ENCODE measurements at regions not wholly inside any gene's neighbourhood (a gene's known extent, or its start where the extent isn't known, plus 50 kb on each side); places are given as distances from the start of the nearest gene placed in this dataset.

DNA sequence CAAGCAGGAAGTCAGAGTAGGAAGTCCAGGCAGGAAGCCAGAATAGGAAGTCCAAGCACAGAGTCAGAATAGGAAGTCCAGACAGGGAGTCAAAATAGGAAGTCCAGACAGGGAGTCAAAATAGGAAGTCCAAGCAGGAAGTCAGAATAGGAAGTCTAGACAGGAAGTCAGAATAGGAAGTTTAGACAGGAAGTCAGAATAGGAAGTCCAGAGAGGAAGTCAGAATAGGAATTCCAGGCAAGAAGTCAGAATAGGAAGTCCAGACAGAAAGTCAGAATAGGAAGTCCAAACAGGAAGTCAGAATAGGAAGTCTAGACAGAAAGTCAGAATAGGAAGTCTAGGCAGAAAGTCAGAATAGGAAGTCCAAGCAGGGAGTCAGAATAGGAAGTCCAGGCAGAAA, 105.3 kb upstream of the C16orf82 start:
- POLR2A ChIA-PET = no interaction called here
- Mint-ChIP-seq H3K27ac (peak overlapping the region in 2 of 8 donors; percentile 26 to 68), H3K4me1 (peaks cover 0 to 7% (median 0%) of the 10 kb centered on the region in 3 donors), H3K9me3 (peaks cover 0 to 2% (median 0%) of the 10 kb centered on the region in 5 donors), H3K4me3 (no peak overlapping the region), H3K27me3 (peaks cover 12 to 25% of the 10 kb centered on the region in 2 donors), H3K36me3 (no peaks in the 10 kb centered on the region)
- Histone ChIP-seq H3K36me3 (ENCODE audit: insufficient read depth, low read length) (no peaks in the 10 kb centered on the region), H3K27ac (ENCODE audit: low read depth, low read length) (no peak overlapping the region), H3K4me1 (ENCODE audit: insufficient read depth, low read length) (no peaks in the 10 kb centered on the region), H3K4me3 (ENCODE audit: low read length) (no peak overlapping the region), H3K27me3 (ENCODE audit: insufficient read depth, low read length, poor library complexity, severe bottlenecking) (no peaks in the 10 kb centered on the region), H3K9me3 (ENCODE audit: low read length) (no peaks in the 10 kb centered on the region)
- no peak for DNase-seq
- CTCF ChIA-PET = no interaction called here

- CTCF ChIA-PET = no interaction called here
- POLR2A ChIA-PET = no interaction called here
- Histone ChIP-seq H3K36me3 (ENCODE audit: insufficient read depth, low read length) (no peaks in the 10 kb centered on the region), H3K27ac (ENCODE audit: low read depth, low read length) (no peak overlapping the region), H3K4me3 (ENCODE audit: low read length) (no peak overlapping the region), H3K27me3 (ENCODE audit: insufficient read depth, low read length, poor library complexity, severe bottlenecking) (no peaks in the 10 kb centered on the region), H3K4me1 (ENCODE audit: insufficient read depth, low read length) (no peaks in the 10 kb centered on the region), H3K9me3 (ENCODE audit: low read length) (no peaks in the 10 kb centered on the region)
- Mint-ChIP-seq H3K4me1 (peaks cover 0 to 7% (median 0%) of the 10 kb centered on the region in 3 donors), H3K4me3 (no peak overlapping the region), H3K36me3 (no peaks in the 10 kb centered on the region), H3K9me3 (peaks cover 0 to 2% (median 0%) of the 10 kb centered on the region in 5 donors), H3K27me3 (peaks cover 9 to 16% of the 10 kb centered on the region in 2 donors), H3K27ac (no peak overlapping the region)
- no peak for DNase-seq
Measured at GRCh38 chr16:26963109-26963508, 103.6 kb upstream of the C16orf82 start.

- Mint-ChIP-seq H3K9me3 (no peaks in the 10 kb centered on the region), H3K4me1 (no peaks in the 10 kb centered on the region), H3K4me3 (no peak overlapping the region), H3K27me3 (peaks cover 7 to 8% of the 10 kb centered on the region in 2 donors), H3K36me3 (no peaks in the 10 kb centered on the region), H3K27ac (no peak overlapping the region)
- H3K36me3 ChIP-seq (ENCODE audit: insufficient read depth, low read length) = no peaks in the 10 kb centered on the region
- no peaks in the 10 kb centered on the region for H3K4me1 ChIP-seq (ENCODE audit: insufficient read depth, low read length)
- H3K27ac ChIP-seq (ENCODE audit: low read depth, low read length) = no peak overlapping the region
- ChIA-PET CTCF (no interaction called here), POLR2A (no interaction called here)
- no peak for DNase-seq
- no peaks in the 10 kb centered on the region for H3K9me3 ChIP-seq (ENCODE audit: low read length)
- H3K4me3 ChIP-seq (ENCODE audit: low read length) = no peak overlapping the region
- no peaks in the 10 kb centered on the region for H3K27me3 ChIP-seq (ENCODE audit: insufficient read depth, low read length, poor library complexity, severe bottlenecking)
Measured at GRCh38 chr16:26969589-26970231, 97.0 kb upstream of the C16orf82 start.

DNA sequence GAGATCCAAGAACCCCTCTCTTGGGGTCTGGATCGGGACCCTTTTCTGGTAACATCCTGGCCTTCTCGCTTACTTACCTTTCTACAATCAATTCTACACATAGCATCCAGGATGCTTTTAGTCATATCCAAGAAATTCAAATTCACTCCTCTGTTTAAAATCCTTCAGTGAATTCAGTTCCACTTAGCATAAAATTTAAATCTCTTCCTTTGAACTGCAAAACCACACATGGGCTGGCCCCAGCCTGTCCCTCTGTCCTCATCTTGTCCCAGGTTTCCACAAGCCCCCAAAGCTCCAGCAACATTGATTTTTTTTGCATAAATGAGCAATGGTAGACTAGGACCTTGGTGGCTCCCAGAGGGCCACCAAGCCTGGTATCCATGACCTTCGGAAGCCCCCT, 96.4 kb upstream of the C16orf82 start:
- POLR2A ChIA-PET = no interaction called here
- Histone ChIP-seq H3K4me1 (ENCODE audit: insufficient read depth, low read length) (no peaks in the 10 kb centered on the region), H3K4me3 (ENCODE audit: low read length) (no peak overlapping the region), H3K36me3 (ENCODE audit: insufficient read depth, low read length) (no peaks in the 10 kb centered on the region), H3K27ac (ENCODE audit: low read depth, low read length) (no peak overlapping the region), H3K9me3 (ENCODE audit: low read length) (no peaks in the 10 kb centered on the region), H3K27me3 (ENCODE audit: insufficient read depth, low read length, poor library complexity, severe bottlenecking) (no peaks in the 10 kb centered on the region)
- H3K9me3 Mint-ChIP-seq = no peaks in the 10 kb centered on the region
- peaks cover 7 to 10% of the 10 kb centered on the region in 2 donors for H3K27me3 Mint-ChIP-seq
- CTCF ChIA-PET = no interaction called here
- H3K36me3 Mint-ChIP-seq = no peaks in the 10 kb centered on the region
- DNase-seq = no peak
- no peaks in the 10 kb centered on the region for H3K4me1 Mint-ChIP-seq
- H3K4me3 Mint-ChIP-seq = no peak overlapping the region
- H3K27ac Mint-ChIP-seq = no peak overlapping the region

- H3K4me3 ChIP-seq (ENCODE audit: low read length) = no peak overlapping the region
- Mint-ChIP-seq H3K36me3 (no peaks in the 10 kb centered on the region), H3K27me3 (peaks cover 17 to 24% of the 10 kb centered on the region in 2 donors), H3K9me3 (peaks cover 0 to 2% (median 0%) of the 10 kb centered on the region in 5 donors), H3K27ac (no peak overlapping the region), H3K4me1 (no peaks in the 10 kb centered on the region), H3K4me3 (no peak overlapping the region)
- H3K4me1 ChIP-seq (ENCODE audit: insufficient read depth, low read length) = no peaks in the 10 kb centered on the region
- H3K27ac ChIP-seq (ENCODE audit: low read depth, low read length) = no peak overlapping the region
- no peaks in the 10 kb centered on the region for H3K36me3 ChIP-seq (ENCODE audit: insufficient read depth, low read length)
- ChIA-PET CTCF (no interaction called here), POLR2A (no interaction called here)
- H3K9me3 ChIP-seq (ENCODE audit: low read length) = no peaks in the 10 kb centered on the region
- DNase-seq = no peak
- H3K27me3 ChIP-seq (ENCODE audit: insufficient read depth, low read length, poor library complexity, severe bottlenecking) = no peaks in the 10 kb centered on the region
Measured at GRCh38 chr16:26976873-26977272, 89.9 kb upstream of the C16orf82 start.

GRCh38 chr16:26981266-26981938, 85.3 kb upstream of the C16orf82 start:
- POLR2A ChIA-PET = no interaction called here

DNA sequence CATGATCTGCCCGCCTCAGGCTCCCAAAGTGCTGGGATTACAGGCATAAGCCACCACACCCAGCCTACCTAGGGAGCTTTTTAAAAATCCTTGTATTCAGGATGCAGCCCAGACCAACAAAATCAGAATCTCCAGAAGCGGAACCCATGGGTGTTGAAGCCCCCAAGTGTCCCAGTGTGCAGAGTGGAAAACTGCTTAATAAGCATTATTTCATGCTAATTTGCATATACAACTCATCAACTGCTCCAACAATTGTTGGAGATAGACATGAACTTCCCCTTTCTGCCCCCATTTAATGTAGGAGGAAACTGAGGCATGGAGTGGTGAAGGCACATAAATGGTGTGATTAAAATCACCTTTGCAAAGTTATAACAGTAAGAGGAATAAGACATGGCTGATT, 84.3 kb upstream of the C16orf82 start:
- no peak overlapping the region for H3K27ac ChIP-seq (ENCODE audit: low read depth, low read length)
- H3K9me3 Mint-ChIP-seq = peaks cover 0 to 2% (median 0%) of the 10 kb centered on the region in 5 donors
- no peak overlapping the region for H3K27ac Mint-ChIP-seq
- no peaks in the 10 kb centered on the region for H3K9me3 ChIP-seq (ENCODE audit: low read length)
- no peaks in the 10 kb centered on the region for H3K27me3 ChIP-seq (ENCODE audit: insufficient read depth, low read length, poor library complexity, severe bottlenecking)
- H3K36me3 ChIP-seq (ENCODE audit: insufficient read depth, low read length) = no peaks in the 10 kb centered on the region
- no peak for DNase-seq
- ChIA-PET CTCF (no interaction called here), POLR2A (no interaction called here)
- H3K4me1 Mint-ChIP-seq = no peaks in the 10 kb centered on the region
- no peak overlapping the region for H3K4me3 Mint-ChIP-seq
- peaks cover 22 to 43% of the 10 kb centered on the region in 2 donors for H3K27me3 Mint-ChIP-seq
- no peak overlapping the region for H3K4me3 ChIP-seq (ENCODE audit: low read length)
- H3K36me3 Mint-ChIP-seq = peaks cover 0 to 7% (median 0%) of the 10 kb centered on the region in 3 donors
- no peaks in the 10 kb centered on the region for H3K4me1 ChIP-seq (ENCODE audit: insufficient read depth, low read length)

More at GRCh38 chr16:26981266-26981938, 85.3 kb upstream of the C16orf82 start:
- Histone ChIP-seq H3K36me3 (ENCODE audit: insufficient read depth, low read length) (no peaks in the 10 kb centered on the region), H3K9me3 (ENCODE audit: low read length) (no peaks in the 10 kb centered on the region), H3K27me3 (ENCODE audit: insufficient read depth, low read length, poor library complexity, severe bottlenecking) (no peaks in the 10 kb centered on the region), H3K4me1 (ENCODE audit: insufficient read depth, low read length) (no peaks in the 10 kb centered on the region), H3K4me3 (ENCODE audit: low read length) (no peak overlapping the region), H3K27ac (ENCODE audit: low read depth, low read length) (no peak overlapping the region)
- Mint-ChIP-seq H3K9me3 (peaks cover 0 to 2% (median 0%) of the 10 kb centered on the region in 5 donors), H3K36me3 (peaks cover 0 to 7% (median 0%) of the 10 kb centered on the region in 3 donors), H3K4me1 (no peaks in the 10 kb centered on the region), H3K4me3 (no peak overlapping the region), H3K27me3 (peaks cover 24 to 43% of the 10 kb centered on the region in 2 donors), H3K27ac (no peak overlapping the region)
- CTCF ChIA-PET = no interaction called here
- DNase-seq = no peak

GRCh38 chr16:26983426-26983825, 83.3 kb upstream of the C16orf82 start:
- peaks cover 0 to 2% (median 0%) of the 10 kb centered on the region in 5 donors for H3K9me3 Mint-ChIP-seq
- no peak overlapping the region for H3K4me3 Mint-ChIP-seq
- H3K4me1 ChIP-seq (ENCODE audit: insufficient read depth, low read length) = no peaks in the 10 kb centered on the region
- POLR2A ChIA-PET = no interaction called here
- peaks cover 0 to 7% (median 0%) of the 10 kb centered on the region in 3 donors for H3K36me3 Mint-ChIP-seq
- DNase-seq = no peak
- H3K4me1 Mint-ChIP-seq = no peaks in the 10 kb centered on the region
- H3K27ac Mint-ChIP-seq = no peak overlapping the region
- H3K27me3 Mint-ChIP-seq = peaks cover 16 to 40% of the 10 kb centered on the region in 2 donors
- H3K27me3 ChIP-seq (ENCODE audit: insufficient read depth, low read length, poor library complexity, severe bottlenecking) = no peaks in the 10 kb centered on the region
- no peak overlapping the region for H3K27ac ChIP-seq (ENCODE audit: low read depth, low read length)
- no peaks in the 10 kb centered on the region for H3K36me3 ChIP-seq (ENCODE audit: insufficient read depth, low read length)
- H3K9me3 ChIP-seq (ENCODE audit: low read length) = no peaks in the 10 kb centered on the region
- CTCF ChIA-PET = no interaction called here
- H3K4me3 ChIP-seq (ENCODE audit: low read length) = no peak overlapping the region

Data from CD8-positive, alpha-beta memory T cell (primary cell).